HG02981 (cell line): ENCODE measurements at regions not wholly inside any gene's neighbourhood (a gene's known extent, or its start where the extent isn't known, plus 50 kb on each side); places are given as distances from the start of the nearest gene placed in this dataset.

Experiments
- ATAC-seq: cut with Tn5 transposase; IDR thresholded peaks from one replicate; pipeline ENCODE4 v1.9.1; 2021; ENCODE audit warnings: mild to moderate bottlenecking, moderate library complexity; ENCODE audit not compliant: unreplicated experiment

- ATAC-seq, result no peak
Observed at GRCh38 chr6:140871911-140872310, 1260.8 kb upstream of the GJE1 start.

DNA sequence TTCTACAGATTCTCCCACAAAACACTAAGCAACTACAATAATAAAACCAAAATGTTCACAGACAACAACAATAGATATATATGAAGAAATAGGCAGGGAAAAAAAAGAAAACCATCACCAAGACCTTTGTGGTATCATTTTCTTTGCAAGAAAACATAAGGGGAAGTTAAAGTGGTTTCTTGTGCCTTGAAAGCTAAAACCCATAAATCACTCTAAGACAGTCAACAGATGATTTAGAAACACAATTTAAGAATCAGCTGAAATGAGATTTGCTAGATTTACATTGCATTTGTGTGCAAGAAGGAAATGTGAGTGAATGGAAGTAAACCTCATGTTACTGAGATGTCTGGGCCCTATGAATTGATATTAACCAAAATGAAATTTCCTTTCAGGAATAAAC lies 1265.4 kb upstream of the GJE1 start:
- ATAC-seq, result no peak

- no peak for ATAC-seq
Observed at GRCh38 chr6:140858381-140858971, 1274.2 kb upstream of the GJE1 start.

- no peak for ATAC-seq
Observed at GRCh38 chr6:140857739-140858380, 1274.9 kb upstream of the GJE1 start.

DNA sequence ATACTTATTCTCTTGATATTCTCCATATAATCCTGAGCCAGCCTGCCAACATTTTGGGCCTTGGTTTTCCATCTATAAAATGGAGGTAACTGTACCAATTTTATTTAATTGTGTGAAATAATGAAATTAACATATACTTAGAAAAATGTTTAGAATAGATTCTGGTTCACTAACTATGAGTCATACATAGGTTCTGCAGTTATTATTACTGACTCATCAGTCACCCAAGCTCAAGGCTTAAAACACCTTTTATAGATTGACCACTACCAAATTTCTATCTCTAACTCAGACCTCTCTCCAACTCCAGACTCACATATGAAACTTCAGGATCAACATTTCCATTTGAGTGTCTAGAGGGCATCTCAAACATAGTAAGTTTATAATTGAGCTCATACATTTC lies 1277.2 kb upstream of the GJE1 start:
- ATAC-seq, result no peak

DNA sequence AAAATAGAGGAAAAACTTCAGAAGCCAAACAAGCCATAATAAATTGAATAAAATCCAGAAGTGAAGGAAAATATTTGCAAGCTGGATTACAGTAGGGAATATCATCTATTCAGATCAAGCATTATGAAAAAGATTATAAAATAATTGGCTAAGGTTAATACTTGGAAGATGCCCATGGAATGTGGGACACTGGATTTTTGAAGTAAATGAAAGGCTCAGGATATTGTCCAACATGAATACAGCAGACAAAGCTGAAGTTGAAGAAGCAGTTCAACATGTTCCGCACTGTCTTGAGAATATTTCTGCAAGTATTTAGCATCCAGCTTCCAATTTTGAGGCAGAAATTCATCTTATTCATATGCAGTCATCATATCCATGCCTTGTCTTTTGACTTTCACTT lies 1278.4 kb upstream of the GJE1 start:
- no peak for ATAC-seq

- ATAC-seq, result no peak
Observed at GRCh38 chr6:140850438-140850837, 1282.3 kb upstream of the GJE1 start.

DNA sequence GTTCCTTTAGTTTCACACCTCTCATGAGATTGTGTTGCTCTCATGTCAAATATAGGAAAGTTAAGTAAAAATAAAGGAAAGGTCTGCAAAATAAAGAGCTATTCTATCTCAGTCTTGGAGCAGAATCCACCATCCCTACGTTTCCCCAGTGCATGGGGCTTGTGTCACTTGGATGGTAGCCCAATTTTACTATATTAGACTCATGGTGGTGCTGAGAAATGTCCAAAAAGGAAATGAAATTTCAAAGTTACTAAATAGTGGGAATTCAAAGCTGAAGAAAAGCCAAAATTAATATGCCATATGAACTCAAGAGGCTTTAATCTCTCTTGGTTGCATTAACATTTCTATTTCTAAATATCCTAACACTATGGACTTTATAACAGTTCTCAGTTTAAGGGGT lies 1283.3 kb upstream of the GJE1 start:
- no peak for ATAC-seq

- ATAC-seq, result no peak
Observed at GRCh38 chr6:140847262-140847645, 1285.5 kb upstream of the GJE1 start.

GRCh38 chr6:140846503-140847261 lies 1286.0 kb upstream of the GJE1 start:
- no peak for ATAC-seq

DNA sequence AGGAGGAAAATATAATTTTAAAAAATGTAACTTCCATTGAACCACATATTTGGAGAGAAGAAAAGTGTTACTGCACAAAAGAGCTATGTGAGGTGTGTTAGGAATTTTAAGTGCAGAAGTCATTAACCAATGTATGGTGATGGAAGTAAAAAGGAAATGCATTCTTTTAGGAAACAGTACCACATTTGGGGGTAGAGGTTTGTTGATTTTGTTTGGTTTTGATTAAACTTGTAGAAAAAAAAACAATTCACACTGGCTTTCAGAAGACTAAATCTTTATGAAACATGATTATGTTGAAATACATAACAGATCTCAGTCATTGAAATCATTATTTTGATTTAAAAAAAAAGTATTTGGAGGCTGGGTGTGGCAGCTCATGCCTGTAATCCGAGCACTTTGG lies 1287.0 kb upstream of the GJE1 start:
- no peak for ATAC-seq

- no peak for ATAC-seq
Observed at GRCh38 chr6:140844167-140844566, 1288.6 kb upstream of the GJE1 start.

- no peak for ATAC-seq
Observed at GRCh38 chr6:140833408-140833807, 1299.3 kb upstream of the GJE1 start.

DNA sequence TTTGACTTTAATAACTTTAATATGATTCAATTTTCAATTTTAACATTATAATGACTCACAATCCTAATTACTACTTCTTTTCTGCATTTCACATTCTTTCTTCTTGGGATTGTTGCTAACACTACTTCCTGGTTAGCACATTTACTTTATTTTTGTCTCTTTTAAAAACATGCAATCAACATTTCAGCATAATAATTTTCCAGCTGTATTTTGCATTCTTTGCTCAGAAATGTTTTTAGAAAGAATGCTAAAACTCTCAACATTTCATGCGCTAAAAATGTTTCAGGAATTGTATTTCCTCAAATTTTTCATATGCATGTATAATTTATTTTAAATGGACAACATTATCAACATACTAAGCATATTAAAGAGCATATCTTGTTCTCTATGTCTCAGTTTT lies 1302.1 kb upstream of the GJE1 start:
- ATAC-seq, result no peak

DNA sequence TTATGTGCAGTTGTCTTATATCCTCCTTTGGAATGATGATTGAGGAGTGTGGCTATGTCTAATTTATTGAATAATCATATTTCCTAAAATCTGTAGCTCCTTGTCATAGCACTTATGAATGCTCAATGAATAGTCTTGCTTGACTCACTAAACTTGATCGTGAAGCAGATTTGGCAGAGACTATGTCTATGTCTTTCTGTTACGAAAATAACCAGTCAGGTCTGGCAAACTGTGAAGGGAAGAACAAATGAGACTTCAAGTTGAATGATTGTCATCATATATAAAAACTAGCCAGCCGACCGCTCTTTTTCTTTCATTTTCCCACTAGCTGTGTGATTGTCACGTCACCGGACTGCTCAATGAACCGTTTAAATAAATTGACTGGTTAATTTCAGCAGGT lies 1303.9 kb upstream of the GJE1 start:
- no peak for ATAC-seq

GRCh38 chr6:140827593-140827992 lies 1305.1 kb upstream of the GJE1 start:
- no peak for ATAC-seq

DNA sequence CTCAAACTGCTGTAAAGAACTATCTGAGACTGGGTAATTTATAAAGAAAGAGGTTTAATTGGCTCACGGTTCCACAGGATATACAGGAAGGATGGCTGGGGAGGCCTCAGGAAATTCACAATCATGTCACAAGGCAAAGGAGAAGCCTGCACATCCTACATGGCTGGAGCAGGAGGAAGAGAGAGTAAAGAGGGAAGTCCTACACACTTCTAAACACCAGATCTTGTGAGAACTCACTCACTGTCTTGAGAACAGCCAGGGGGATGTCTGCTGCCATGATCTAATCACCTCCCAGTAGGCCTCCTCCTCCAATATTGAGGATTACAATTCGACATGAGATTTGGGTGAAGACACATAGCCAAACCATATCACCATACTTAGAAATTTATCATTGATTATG lies 1307.0 kb upstream of the GJE1 start:
- no peak for ATAC-seq

DNA sequence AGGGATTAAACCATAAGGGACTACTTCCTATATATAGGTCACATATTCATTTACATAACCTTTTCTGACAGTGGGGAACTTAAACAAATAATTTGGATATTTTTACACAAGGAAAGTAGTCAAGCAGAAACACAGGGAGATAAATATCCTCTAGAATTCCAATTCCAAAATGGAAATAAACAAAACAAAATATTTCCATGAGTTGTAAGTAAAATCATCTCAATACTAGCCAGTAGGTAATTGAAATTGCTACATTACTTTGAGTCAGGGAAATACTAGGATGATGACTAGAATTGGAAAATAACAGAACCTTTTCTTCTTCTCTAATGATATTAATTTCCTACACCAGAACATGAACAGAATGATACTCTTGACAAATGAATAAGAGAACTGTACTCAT lies 1308.1 kb upstream of the GJE1 start:
- ATAC-seq, result no peak

DNA sequence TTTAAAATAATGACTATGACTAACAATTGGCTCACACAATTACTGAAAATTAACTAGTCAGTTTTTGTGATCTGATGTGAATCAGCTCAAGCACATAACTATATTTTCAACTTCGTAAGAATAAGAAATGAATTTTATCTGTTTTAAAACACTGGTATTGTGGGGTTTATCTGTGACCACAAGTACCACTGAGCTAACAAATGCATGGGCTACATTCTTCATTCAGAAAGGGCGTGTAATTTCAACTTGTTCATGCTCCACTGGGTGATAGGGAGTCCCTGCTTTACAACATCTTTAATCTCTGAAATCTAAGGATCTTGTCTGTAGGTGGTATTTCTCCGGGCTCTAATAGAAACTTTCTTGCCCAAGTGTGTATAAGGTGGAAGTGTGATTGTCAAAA lies 1311.5 kb upstream of the GJE1 start:
- no peak for ATAC-seq

GRCh38 chr6:140817176-140817575 lies 1315.5 kb upstream of the GJE1 start:
- no peak for ATAC-seq

DNA sequence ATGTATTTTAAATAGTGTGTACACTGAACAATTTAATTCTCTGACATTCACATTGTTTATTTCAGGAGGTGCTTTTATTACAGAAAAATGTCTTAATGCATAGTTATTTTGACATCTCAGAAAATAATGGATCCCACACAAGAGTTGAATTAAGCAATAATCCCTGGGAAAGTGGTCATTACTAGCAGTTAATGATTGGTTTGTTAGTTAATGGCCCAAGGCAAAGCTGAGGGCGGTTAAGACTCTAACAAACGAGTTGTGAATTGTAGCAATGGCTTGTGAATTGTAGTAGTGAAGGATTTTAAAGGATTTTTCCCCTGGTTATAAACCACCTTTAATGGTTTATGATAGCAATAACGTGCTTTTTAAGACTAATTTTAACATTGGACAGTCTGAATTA lies 1316.0 kb upstream of the GJE1 start:
- ATAC-seq, result no peak

DNA sequence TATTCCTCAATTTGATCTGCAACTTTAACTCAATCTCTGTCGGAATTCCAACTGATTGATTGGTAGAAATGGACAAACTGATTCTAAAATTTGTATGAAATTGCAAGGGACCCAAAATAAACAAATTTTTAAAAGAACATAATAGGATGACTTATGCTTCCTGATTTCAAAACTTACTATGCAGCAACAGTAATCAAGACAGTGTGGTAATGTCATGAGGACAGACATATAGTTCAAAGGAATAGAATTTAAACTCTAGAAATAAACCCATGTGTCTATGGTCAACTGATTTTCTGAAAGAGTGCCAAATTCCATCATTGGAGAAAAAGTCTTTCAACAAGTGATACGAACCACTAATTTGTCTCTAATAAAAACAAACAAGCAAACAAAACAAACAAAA lies 1320.1 kb upstream of the GJE1 start:
- ATAC-seq, result no peak
